Thyroid gland (tissue), 4 donors: ENCODE measurements at regions not wholly inside any gene's neighbourhood (a gene's known extent, or its start where the extent isn't known, plus 50 kb on each side); places are given as distances from the start of the nearest gene placed in this dataset.

Experiments used
- DNase-seq, 2 donors: peaks; one replicate each; pipeline ENCODE4 v3.0.0-alpha.2; 2019
- H3K27ac ChIP-seq, 3 donors: fragments of 200-600 bp; sonication (generic); 1 replicate in 2 of 3; 2 replicates in 1 of 3; pipeline ENCODE4 v1.5.1; 2016 to 2019; ENCODE audit warnings: mild to moderate bottlenecking in 1 of 3, moderate library complexity in 1 of 3
- H3K27me3 ChIP-seq: fragments of 200-600 bp; sonication (generic); one replicate; pipeline ENCODE4 v1.5.1; 2019
- H3K36me3 ChIP-seq, 2 donors: fragments of 200-600 bp; sonication (generic); one replicate each; pipeline ENCODE4 v1.5.1; 2016 to 2019
- H3K4me1 ChIP-seq, 2 donors: fragments of 200-600 bp; sonication (generic); one replicate each; pipeline ENCODE4 v1.5.1; 2017 to 2019
- H3K4me3 ChIP-seq, 3 donors: fragments of 200-600 bp; sonication (generic); replicated peaks in 1 of 3; 1 replicate in 2 of 3; 2 replicates in 1 of 3; pipeline ENCODE4 v1.5.1; 2016; ENCODE audit warnings: mild to moderate bottlenecking in 1 of 3
- H3K9me3 ChIP-seq: fragments of 200-600 bp; sonication (generic); one replicate; pipeline ENCODE4 v1.5.1; 2017
- POLR2A ChIP-seq, 2 donors: fragments of 450-650 bp; IDR thresholded peaks; one replicate each; pipeline ENCODE4 v1.6.1; 2017; ENCODE audit warnings: antibody characterized with exemption in 2 of 2, mild to moderate bottlenecking in 2 of 2, moderate library complexity in 1 of 2
- WGBS, 2 donors: methylation state at CpG; one replicate each; pipeline ENCODE4 v1.1.5; 2017; 5-methylcytosine and 5-hydroxymethylcytosine counted together
- intact Hi-C: fragments of 100-400 bp; cut with DNase I; formaldehyde crosslinking; loops from one replicate; pipeline ENCODE4 v1.15.1; 2023
- TF ChIP-seq, protein P1 (sequence below), 6 experiments: fragments of 200-600 bp in 3 of 6; fragments of 450-650 bp in 3 of 6; sonication (generic) in 3 of 6; IDR thresholded peaks; one replicate each; pipeline ENCODE4 v1.5.1; 2016 to 2019; ENCODE audit warnings: antibody characterized with exemption in 6 of 6, mild to moderate bottlenecking in 2 of 6, inconsistent platforms in 1 of 6, moderate library complexity in 1 of 6

DNA sequence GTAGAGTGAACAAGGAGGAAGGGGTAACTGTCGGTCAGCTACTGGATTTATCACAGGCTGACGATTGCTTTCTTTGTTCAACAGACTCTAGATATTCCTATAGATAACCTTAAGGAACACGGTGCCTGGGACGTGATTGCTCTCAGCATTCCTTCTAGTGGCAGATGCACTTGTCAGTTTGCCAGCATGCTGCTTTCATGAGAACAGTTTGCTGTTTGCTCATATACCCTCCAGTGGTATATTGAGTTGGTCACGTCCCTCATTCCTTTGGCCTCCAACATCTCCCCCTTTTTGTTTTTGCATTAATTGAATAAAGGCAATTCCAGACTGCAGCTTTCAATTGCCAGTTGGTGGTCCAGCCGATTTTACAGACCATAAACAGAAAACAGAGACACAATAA, 76.8 kb upstream of the BTN3A2 start:
- H3K4me3 ChIP-seq = no peak overlapping the region
- no peaks in the 10 kb centered on the region for H3K9me3 ChIP-seq
- no peaks in the 10 kb centered on the region for H3K36me3 ChIP-seq
- intact Hi-C loops = no loop called here
- no peak for DNase-seq
- no peak overlapping the region for H3K27ac ChIP-seq
- WGBS, 2 donors = 86 to 87% methylated on average over 6 of the region's 6 CpGs
- TF ChIP-seq POLR2A (IDR thresholded peaks at IDR 0.05) = no peak
- TF ChIP-seq, protein P1, sequence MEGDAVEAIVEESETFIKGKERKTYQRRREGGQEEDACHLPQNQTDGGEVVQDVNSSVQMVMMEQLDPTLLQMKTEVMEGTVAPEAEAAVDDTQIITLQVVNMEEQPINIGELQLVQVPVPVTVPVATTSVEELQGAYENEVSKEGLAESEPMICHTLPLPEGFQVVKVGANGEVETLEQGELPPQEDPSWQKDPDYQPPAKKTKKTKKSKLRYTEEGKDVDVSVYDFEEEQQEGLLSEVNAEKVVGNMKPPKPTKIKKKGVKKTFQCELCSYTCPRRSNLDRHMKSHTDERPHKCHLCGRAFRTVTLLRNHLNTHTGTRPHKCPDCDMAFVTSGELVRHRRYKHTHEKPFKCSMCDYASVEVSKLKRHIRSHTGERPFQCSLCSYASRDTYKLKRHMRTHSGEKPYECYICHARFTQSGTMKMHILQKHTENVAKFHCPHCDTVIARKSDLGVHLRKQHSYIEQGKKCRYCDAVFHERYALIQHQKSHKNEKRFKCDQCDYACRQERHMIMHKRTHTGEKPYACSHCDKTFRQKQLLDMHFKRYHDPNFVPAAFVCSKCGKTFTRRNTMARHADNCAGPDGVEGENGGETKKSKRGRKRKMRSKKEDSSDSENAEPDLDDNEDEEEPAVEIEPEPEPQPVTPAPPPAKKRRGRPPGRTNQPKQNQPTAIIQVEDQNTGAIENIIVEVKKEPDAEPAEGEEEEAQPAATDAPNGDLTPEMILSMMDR (IDR thresholded peaks at IDR 0.05) = no peak
- H3K27me3 ChIP-seq = no peaks in the 10 kb centered on the region
- peaks cover 9 to 12% of the 10 kb centered on the region in 2 donors for H3K4me1 ChIP-seq

DNA sequence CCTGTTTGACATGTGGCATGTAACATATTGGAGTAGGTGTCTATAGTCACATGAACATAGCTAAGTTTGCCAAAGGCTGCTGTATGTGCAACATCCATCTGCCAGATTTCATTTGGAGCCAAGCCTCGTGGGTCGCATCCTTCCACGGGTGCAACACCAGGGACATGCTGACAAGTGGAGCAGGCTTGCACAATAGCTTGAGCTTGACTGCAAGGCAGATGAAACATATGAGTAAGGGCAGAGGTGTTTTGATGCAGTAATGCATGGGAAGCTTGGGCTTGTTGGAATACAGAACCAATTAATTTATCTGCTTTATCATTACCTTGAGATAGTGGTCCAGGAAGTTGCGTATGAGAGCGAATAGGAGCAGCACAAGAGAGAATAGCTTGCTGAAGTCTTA, 74.1 kb upstream of the BTN3A2 start:
- peaks cover 0 to 7% of the 10 kb centered on the region in 2 donors for H3K4me1 ChIP-seq
- intact Hi-C loops = no loop called here
- WGBS, 2 donors = 81 to 92% methylated on average over 5 of the region's 5 CpGs
- no peaks in the 10 kb centered on the region for H3K9me3 ChIP-seq
- no peak for DNase-seq
- H3K4me3 ChIP-seq = no peak overlapping the region
- H3K27me3 ChIP-seq = no peaks in the 10 kb centered on the region
- TF ChIP-seq, protein P1 (IDR thresholded peaks at IDR 0.05) = no peak
- no peak for TF ChIP-seq POLR2A (IDR thresholded peaks at IDR 0.05)
- H3K36me3 ChIP-seq = no peaks in the 10 kb centered on the region
- H3K27ac ChIP-seq = no peak overlapping the region

DNA sequence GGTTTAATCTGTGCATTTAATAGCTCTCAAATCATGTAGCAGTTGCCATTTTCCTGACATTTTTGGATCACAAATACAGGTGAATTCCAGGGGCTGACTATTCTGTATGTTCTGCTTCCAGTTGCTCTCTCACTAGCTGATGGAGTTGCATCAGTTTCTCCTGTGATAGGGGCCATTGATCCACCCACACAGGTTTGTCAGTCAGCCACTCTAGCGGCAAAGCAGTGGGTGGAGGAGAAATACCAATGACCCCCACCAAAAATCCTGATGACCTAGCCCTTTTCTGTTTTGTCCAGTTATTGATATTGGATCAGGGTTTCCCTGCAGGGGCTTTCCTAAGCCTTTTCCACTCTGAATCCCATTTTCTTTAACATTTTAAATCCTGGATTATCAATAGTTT, 72.3 kb upstream of the BTN3A2 start:
- Histone ChIP-seq H3K36me3 (no peaks in the 10 kb centered on the region), H3K9me3 (no peaks in the 10 kb centered on the region), H3K4me3 (no peak overlapping the region), H3K27ac (no peak overlapping the region), H3K27me3 (no peaks in the 10 kb centered on the region), H3K4me1 (peaks cover 0 to 7% of the 10 kb centered on the region in 2 donors)
- intact Hi-C loops = no loop called here
- 90 to 93% methylated on average over 1 of the region's 1 CpG for WGBS, 2 donors
- no peak for DNase-seq
- TF ChIP-seq, protein P1 (IDR thresholded peaks at IDR 0.05) = no peak
- TF ChIP-seq POLR2A (IDR thresholded peaks at IDR 0.05) = no peak

DNA sequence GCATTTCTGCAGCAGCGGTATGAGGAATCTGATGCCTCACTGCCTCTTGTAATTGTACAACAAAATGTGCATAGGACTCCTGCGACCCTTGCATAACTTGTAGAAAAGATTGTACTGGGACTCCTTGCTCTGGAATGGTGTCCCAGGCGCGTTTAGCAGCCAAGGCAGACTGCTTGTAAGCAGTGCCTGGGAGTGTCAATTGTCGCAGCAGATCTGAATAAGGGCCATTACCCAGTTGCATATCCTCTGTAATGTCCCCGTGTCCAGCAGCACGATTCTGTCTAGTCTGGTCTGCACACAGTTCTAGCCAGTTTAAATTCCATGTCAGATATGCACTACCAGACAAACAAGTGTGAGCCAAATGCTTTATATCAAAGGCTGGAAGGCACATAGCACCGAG, 70.7 kb upstream of the BTN3A2 start:
- 37 to 57% methylated on average over 8 of the region's 8 CpGs for WGBS, 2 donors
- no peak for DNase-seq
- peaks cover 0 to 7% of the 10 kb centered on the region in 2 donors for H3K4me1 ChIP-seq
- no peak overlapping the region for H3K27ac ChIP-seq
- no peaks in the 10 kb centered on the region for H3K27me3 ChIP-seq
- H3K4me3 ChIP-seq = no peak overlapping the region
- H3K9me3 ChIP-seq = no peaks in the 10 kb centered on the region
- intact Hi-C loops = no loop called here
- H3K36me3 ChIP-seq = no peaks in the 10 kb centered on the region
- TF ChIP-seq POLR2A (IDR thresholded peaks at IDR 0.05) = no peak
- TF ChIP-seq, protein P1 (IDR thresholded peaks at IDR 0.05) = no peak

DNA sequence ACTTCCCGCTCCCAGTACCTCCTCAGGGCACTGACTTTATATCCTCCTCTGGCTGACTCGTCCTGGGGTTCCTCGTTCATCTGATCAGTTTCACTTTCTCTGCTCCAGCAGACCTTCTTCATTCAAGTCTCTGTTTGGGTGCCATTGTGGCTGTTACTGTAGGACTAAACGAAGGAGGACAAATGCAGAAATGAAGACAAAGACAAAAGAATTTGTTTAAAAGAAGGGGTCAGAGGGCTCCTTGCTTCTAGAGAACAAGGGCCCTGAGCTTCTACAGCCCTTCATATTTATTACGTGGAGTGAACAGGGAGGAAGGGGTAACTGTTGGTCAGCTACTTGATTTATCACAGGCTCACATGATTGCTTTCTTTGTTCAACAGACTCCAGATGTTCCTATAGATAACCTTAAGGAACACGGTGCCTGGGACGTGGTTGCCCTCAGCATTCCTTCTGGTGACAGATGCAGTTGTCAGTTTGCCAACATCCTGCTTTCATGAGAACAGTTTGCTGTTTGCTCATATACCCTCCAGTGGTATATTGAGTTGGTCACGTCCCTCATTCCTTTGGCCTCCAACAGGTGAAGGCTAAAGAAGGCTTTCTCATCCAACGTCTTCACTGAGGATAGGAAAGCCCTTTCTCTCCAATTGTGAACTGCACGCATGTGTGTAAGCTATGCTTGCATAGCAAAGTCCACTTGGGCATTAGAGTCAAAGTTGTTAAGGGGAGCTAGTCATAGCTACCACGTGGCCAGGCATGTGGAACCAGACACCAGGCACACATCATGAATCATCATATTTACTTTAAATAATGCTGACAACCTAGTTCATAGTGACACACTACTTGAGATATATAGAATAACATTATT, 69.1 kb upstream of the BTN3A2 start:
- WGBS, 2 donors = 65 to 72% methylated on average over 11 of the region's 11 CpGs
- no peaks in the 10 kb centered on the region for H3K36me3 ChIP-seq
- no peak for TF ChIP-seq POLR2A (IDR thresholded peaks at IDR 0.05)
- TF ChIP-seq, protein P1 (IDR thresholded peaks at IDR 0.05) = no peak
- no peak overlapping the region for H3K4me3 ChIP-seq
- H3K27me3 ChIP-seq = no peaks in the 10 kb centered on the region
- no peak for DNase-seq
- H3K27ac ChIP-seq = no peak overlapping the region
- H3K4me1 ChIP-seq = peaks cover 0 to 7% of the 10 kb centered on the region in 2 donors
- H3K9me3 ChIP-seq = no peaks in the 10 kb centered on the region
- intact Hi-C loops = no loop called here
